HG03558 (cell line): ENCODE measurements at regions not wholly inside any gene's neighbourhood (a gene's known extent, or its start where the extent isn't known, plus 50 kb on each side); places are given as distances from the start of the nearest gene placed in this dataset.
"Not testable (repeated sequence)": the region's sequence is repeated elsewhere in the genome, so short reads cannot be mapped to it uniquely, and the experiment has no call there.

Experiments
- ATAC-seq: cut with Tn5 transposase; IDR thresholded peaks from one replicate; pipeline ENCODE4 v1.9.1; 2021; ENCODE audit warnings: moderate number of reproducible peaks; ENCODE audit not compliant: unreplicated experiment; ENCODE audit errors: extremely low read depth

GRCh38 chr5:97568382-97568781, 385.3 kb upstream of the RIOK2 start:
- no peak for ATAC-seq

GRCh38 chr5:97570242-97570641, 387.2 kb upstream of the RIOK2 start:
- no peak for ATAC-seq

GRCh38 chr5:97575322-97575721, 392.3 kb upstream of the RIOK2 start:
- ATAC-seq = no peak

- no peak for ATAC-seq
These were observed 393.9 kb upstream of the RIOK2 start for GRCh38 chr5:97576956-97577355.

GRCh38 chr5:97579977-97580376, 396.9 kb upstream of the RIOK2 start:
- not testable (repeated sequence) for ATAC-seq

GRCh38 chr5:97580746-97581145, 397.7 kb upstream of the RIOK2 start:
- ATAC-seq = no peak

- no peak for ATAC-seq
These were observed 408.7 kb upstream of the RIOK2 start for GRCh38 chr5:97591781-97592180.

- ATAC-seq = no peak
These were observed 417.4 kb upstream of the RIOK2 start for GRCh38 chr5:97600486-97600885.

GRCh38 chr5:97601651-97602050, 418.6 kb upstream of the RIOK2 start:
- no peak for ATAC-seq

- no peak for ATAC-seq
These were observed 423.5 kb upstream of the RIOK2 start for GRCh38 chr5:97606531-97606930.

GRCh38 chr5:97608501-97608900, 425.5 kb upstream of the RIOK2 start:
- ATAC-seq = no peak

GRCh38 chr5:97618721-97619120, 435.7 kb upstream of the RIOK2 start:
- no peak for ATAC-seq

GRCh38 chr5:97623441-97623840, 440.4 kb upstream of the RIOK2 start:
- ATAC-seq = no peak

- ATAC-seq = no peak
These were observed 441.8 kb upstream of the RIOK2 start for GRCh38 chr5:97624886-97625285.

- no peak for ATAC-seq
These were observed 444.2 kb upstream of the RIOK2 start for GRCh38 chr5:97627272-97627671.

GRCh38 chr5:97628031-97628430, 445.0 kb upstream of the RIOK2 start:
- ATAC-seq = no peak

- ATAC-seq = no peak
These were observed 445.8 kb upstream of the RIOK2 start for GRCh38 chr5:97628807-97629206.

GRCh38 chr5:97629276-97629675, 446.2 kb upstream of the RIOK2 start:
- no peak for ATAC-seq

GRCh38 chr5:97635553-97635952, 452.5 kb upstream of the RIOK2 start:
- no peak for ATAC-seq

- no peak for ATAC-seq
These were observed 453.7 kb upstream of the RIOK2 start for GRCh38 chr5:97636766-97637165.

- no peak for ATAC-seq
These were observed 458.0 kb upstream of the RIOK2 start for GRCh38 chr5:97641081-97641480.

- ATAC-seq = no peak
These were observed 461.2 kb upstream of the RIOK2 start for GRCh38 chr5:97644206-97644605.

- ATAC-seq = no peak
These were observed 461.8 kb upstream of the RIOK2 start for GRCh38 chr5:97644896-97645295.
